Activated B cell treated with CpG ODN at 0.5 μM for 24 hours (primary cell): ENCODE measurements at regions not wholly inside any gene's neighbourhood (a gene's known extent, or its start where the extent isn't known, plus 50 kb on each side); places are given as distances from the start of the nearest gene placed in this dataset.
"Not testable (repeated sequence)": the region's sequence is repeated elsewhere in the genome, so short reads cannot be mapped to it uniquely, and the experiment has no call there.

Experiments
- ATAC-seq: fragments of 200-7000 bp; cut with Tn5 transposase; one replicate; pipeline ENCODE4 v1.10.0; 2021; ENCODE audit warnings: low read depth, mild to moderate bottlenecking, moderate library complexity
- CTCF ChIA-PET: fragments of 350-600 bp; sonication (Branson Sonifier 250); formaldehyde crosslinking; loops from one replicate; lab custom pipeline; 2021; ENCODE audit warnings: antibody characterized with exemption; lab: Charles Lee
- POLR2A ChIA-PET: fragments of 350-600 bp; sonication (Branson Sonifier 250); formaldehyde crosslinking; loops from one replicate; lab custom pipeline; 2021; ENCODE audit warnings: antibody characterized with exemption; lab: Charles Lee
- DNase-seq: peaks from one replicate; pipeline ENCODE4 v3.0.0; 2022
- H3K27ac Mint-ChIP-seq: one replicate; pipeline ENCODE4 v1.8.0; 2020; ENCODE audit warnings: mixed read lengths
- H3K27me3 Mint-ChIP-seq: one replicate; pipeline ENCODE4 v1.8.0; 2021; ENCODE audit warnings: mixed read lengths
- H3K36me3 Mint-ChIP-seq: one replicate; pipeline ENCODE4 v1.8.0; 2021; ENCODE audit warnings: low read depth, mixed read lengths
- H3K4me1 Mint-ChIP-seq: one replicate; pipeline ENCODE4 v1.8.0; 2021; ENCODE audit warnings: mixed read lengths
- H3K4me3 Mint-ChIP-seq: one replicate; pipeline ENCODE4 v1.8.0; 2020; ENCODE audit warnings: mild to moderate bottlenecking, mixed read lengths
- H3K9me3 Mint-ChIP-seq: one replicate; pipeline ENCODE4 v1.8.0; 2020; ENCODE audit warnings: mixed read lengths
- intact Hi-C: fragments of 100-400 bp; cut with micrococcal nuclease; formaldehyde crosslinking; loops from one replicate; pipeline ENCODE4 v1.15.1; 2024
- TF ChIP-seq, protein P1 (sequence below): fragments of 200-600 bp; IDR thresholded peaks from one replicate; pipeline ENCODE4 v1.8.0; 2022; ENCODE audit warnings: antibody characterized with exemption, mild to moderate bottlenecking

DNA sequence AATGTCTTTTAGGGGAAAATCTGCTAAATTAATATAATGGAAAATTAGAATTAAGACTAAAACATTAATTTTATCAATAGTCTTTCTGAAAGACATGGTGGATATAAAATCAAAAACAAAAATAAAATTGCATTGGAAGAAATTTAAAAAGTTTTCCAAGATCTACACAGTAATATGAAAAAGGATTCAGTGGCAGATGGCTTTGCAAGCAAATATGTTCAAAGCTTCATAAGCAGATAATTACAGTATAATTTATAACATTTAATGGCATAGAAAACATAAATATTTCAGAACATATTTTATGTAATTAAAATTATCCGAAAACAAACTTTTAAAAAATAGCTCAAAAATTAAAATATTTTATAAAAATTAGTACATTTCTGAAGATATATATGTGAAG lies 512.4 kb upstream of the CYLC2 start:
- H3K9me3 Mint-ChIP-seq = no peaks in the 10 kb centered on the region
- TF ChIP-seq, protein P1, sequence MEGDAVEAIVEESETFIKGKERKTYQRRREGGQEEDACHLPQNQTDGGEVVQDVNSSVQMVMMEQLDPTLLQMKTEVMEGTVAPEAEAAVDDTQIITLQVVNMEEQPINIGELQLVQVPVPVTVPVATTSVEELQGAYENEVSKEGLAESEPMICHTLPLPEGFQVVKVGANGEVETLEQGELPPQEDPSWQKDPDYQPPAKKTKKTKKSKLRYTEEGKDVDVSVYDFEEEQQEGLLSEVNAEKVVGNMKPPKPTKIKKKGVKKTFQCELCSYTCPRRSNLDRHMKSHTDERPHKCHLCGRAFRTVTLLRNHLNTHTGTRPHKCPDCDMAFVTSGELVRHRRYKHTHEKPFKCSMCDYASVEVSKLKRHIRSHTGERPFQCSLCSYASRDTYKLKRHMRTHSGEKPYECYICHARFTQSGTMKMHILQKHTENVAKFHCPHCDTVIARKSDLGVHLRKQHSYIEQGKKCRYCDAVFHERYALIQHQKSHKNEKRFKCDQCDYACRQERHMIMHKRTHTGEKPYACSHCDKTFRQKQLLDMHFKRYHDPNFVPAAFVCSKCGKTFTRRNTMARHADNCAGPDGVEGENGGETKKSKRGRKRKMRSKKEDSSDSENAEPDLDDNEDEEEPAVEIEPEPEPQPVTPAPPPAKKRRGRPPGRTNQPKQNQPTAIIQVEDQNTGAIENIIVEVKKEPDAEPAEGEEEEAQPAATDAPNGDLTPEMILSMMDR = no peak
- ChIA-PET CTCF (no interaction called here), POLR2A (no interaction called here)
- intact Hi-C loops = no loop called here
- no peak overlapping the region for H3K27ac Mint-ChIP-seq
- no peaks in the 10 kb centered on the region for H3K36me3 Mint-ChIP-seq
- no peak overlapping the region for H3K4me3 Mint-ChIP-seq
- DNase-seq = no peak
- no peaks in the 10 kb centered on the region for H3K4me1 Mint-ChIP-seq
- H3K27me3 Mint-ChIP-seq = no peaks in the 10 kb centered on the region
- ATAC-seq = no peak

DNA sequence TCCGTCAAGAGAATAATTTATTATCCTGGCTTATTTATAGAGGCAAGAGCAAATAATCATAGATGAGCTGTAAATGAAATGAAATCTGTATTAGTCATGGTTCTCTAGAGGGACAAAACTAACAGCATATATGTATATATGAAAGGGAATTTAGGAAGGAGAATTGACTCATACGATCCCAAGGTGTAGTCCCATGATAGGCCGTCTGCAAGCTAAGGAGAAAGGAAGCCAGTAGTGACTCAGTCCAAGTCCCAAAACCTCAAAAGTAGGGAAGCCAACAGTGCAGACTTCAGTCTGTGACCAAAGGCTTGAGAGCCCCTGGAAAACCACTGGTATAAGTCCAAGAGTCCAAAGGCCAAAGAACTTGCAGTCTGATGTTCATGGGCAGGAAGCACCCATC lies 515.9 kb upstream of the CYLC2 start:
- POLR2A ChIA-PET = no interaction called here
- Mint-ChIP-seq H3K27me3 (no peaks in the 10 kb centered on the region), H3K4me3 (no peak overlapping the region), H3K4me1 (no peaks in the 10 kb centered on the region), H3K27ac (no peak overlapping the region), H3K9me3 (peaks cover 2% of the 10 kb centered on the region), H3K36me3 (no peaks in the 10 kb centered on the region)
- CTCF ChIA-PET = no interaction called here
- intact Hi-C loops = no loop called here
- ATAC-seq (no peak), DNase-seq (no peak)
- TF ChIP-seq, protein P1 = no peak

DNA sequence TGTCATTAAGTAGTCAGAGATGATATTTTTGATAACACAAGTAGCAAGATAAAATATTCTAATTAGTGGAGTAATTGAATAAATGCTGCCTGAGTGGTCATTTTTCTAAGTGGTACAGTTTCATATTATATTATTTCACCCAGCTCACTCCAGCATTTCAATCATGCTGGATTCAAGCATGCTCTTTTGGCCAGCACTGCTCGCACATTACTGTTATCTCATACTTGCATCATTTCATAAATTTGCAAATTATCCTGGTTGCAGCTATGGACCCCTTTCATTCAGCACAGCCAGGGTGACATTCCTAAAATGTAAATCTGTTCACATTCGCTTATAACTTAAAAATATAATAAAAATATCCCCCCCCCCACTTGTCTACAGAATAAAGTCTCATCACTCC lies 520.8 kb upstream of the CYLC2 start:
- TF ChIP-seq, protein P1 = no peak
- POLR2A ChIA-PET = no interaction called here
- Mint-ChIP-seq H3K9me3 (peaks cover 2% of the 10 kb centered on the region), H3K4me1 (no peaks in the 10 kb centered on the region), H3K4me3 (no peak overlapping the region), H3K36me3 (no peaks in the 10 kb centered on the region), H3K27ac (no peak overlapping the region), H3K27me3 (no peaks in the 10 kb centered on the region)
- intact Hi-C loops = no loop called here
- CTCF ChIA-PET = no interaction called here
- no peak for ATAC-seq
- no peak for DNase-seq

DNA sequence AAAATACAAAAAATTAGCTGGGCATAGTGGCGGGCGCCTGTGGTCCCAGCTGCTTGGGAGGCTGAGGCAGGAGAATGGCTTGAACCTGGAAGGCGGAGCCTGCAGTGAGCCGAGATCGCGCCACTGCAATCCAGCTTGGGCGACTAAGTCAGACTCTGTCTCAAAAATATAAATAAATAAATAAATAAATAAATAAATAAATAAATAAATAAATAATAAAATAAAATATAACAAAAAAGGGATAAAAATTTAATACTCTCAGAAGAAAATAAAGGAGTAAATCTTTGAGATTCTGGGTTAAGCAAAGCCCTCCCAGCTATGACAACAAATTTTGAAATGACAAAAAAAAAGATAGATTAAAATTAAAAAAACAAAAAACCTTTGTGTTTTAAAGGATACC lies 525.7 kb upstream of the CYLC2 start:
- H3K36me3 Mint-ChIP-seq, ATAC-seq, H3K27ac Mint-ChIP-seq, H3K4me3 Mint-ChIP-seq, H3K9me3 Mint-ChIP-seq, DNase-seq, POLR2A ChIA-PET, intact Hi-C loops, H3K27me3 Mint-ChIP-seq, CTCF ChIA-PET, H3K4me1 Mint-ChIP-seq: not testable (repeated sequence)

DNA sequence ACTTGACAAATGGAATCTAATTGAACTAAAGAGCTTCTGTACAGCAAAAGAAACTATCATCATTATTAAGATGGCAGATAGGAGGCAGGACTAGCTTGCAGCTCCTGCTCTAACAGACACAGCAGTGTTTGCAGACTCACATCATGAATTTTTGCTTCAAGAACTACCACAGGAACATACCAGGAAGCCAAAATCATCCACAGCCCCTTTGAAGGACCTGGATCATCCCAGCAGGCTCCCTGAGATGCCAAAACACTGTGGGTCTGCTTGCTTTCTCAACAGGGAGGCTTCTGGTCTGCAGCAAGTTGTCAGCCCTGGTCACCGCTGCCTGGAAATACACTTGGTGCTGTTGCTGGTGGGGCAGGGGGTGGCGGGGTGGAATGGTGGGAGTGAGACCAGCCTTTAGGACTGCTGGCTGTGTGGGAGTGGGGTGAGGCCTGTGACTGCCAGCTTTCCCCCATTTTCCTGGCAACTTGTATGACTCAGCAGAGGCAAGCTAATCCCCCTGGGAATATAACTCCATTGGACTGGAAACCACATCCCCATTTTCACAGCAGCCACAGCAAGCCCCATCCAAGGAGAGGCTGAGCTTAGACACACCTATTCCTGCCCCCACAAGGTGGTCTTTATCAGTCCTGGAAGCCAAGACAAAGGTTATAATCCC lies 533.8 kb upstream of the CYLC2 start:
- POLR2A ChIA-PET = no interaction called here
- DNase-seq = no peak
- intact Hi-C loops = no loop called here
- no peak for ATAC-seq
- H3K27ac Mint-ChIP-seq = no peak overlapping the region
- H3K36me3 Mint-ChIP-seq = no peaks in the 10 kb centered on the region
- CTCF ChIA-PET = no interaction called here
- no peak overlapping the region for H3K4me3 Mint-ChIP-seq
- H3K27me3 Mint-ChIP-seq = no peaks in the 10 kb centered on the region
- H3K4me1 Mint-ChIP-seq = no peaks in the 10 kb centered on the region
- peaks cover 6% of the 10 kb centered on the region for H3K9me3 Mint-ChIP-seq
- TF ChIP-seq, protein P1 = no peak

DNA sequence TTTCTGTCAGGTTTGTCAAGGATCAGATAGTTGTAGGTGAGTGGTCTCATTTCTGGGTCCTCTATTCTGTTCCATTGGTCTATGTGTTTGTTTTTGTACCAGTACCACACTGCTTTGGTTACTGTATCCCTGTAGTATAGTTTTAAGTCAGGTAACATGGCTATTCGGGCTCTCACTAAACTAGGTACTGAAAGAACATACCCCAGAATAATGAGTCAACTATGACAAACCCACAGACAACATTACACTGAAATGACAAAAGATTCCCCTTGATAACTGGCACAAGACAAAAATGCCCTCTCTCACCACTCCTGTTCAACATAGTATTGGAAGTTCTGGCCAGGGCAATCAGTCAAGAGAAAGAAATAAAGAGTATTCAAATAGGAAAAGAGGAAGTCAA lies 535.3 kb upstream of the CYLC2 start:
- POLR2A ChIA-PET = no interaction called here
- Mint-ChIP-seq H3K4me3 (no peak overlapping the region), H3K36me3 (no peaks in the 10 kb centered on the region), H3K4me1 (no peaks in the 10 kb centered on the region), H3K27me3 (no peaks in the 10 kb centered on the region), H3K9me3 (peaks cover 6% of the 10 kb centered on the region), H3K27ac (no peak overlapping the region)
- DNase-seq = no peak
- ATAC-seq = no peak
- TF ChIP-seq, protein P1 = no peak
- intact Hi-C loops = no loop called here
- CTCF ChIA-PET = no interaction called here
